GM18868 (cell line): ENCODE measurements at regions not wholly inside any gene's neighbourhood (a gene's known extent, or its start where the extent isn't known, plus 50 kb on each side); places are given as distances from the start of the nearest gene placed in this dataset.
"Not testable (repeated sequence)": the region's sequence is repeated elsewhere in the genome, so short reads cannot be mapped to it uniquely, and the experiment has no call there.

ENCODE experiments used
- ATAC-seq: cut with Tn5 transposase; IDR thresholded peaks from one replicate; pipeline ENCODE4 v1.9.1; 2021; ENCODE audit warnings: mild to moderate bottlenecking, moderate library complexity; ENCODE audit not compliant: unreplicated experiment

GRCh38 chr22:49517667-49518185 is 309.9 kb downstream of the BRD1 start:
- no peak for ATAC-seq

DNA sequence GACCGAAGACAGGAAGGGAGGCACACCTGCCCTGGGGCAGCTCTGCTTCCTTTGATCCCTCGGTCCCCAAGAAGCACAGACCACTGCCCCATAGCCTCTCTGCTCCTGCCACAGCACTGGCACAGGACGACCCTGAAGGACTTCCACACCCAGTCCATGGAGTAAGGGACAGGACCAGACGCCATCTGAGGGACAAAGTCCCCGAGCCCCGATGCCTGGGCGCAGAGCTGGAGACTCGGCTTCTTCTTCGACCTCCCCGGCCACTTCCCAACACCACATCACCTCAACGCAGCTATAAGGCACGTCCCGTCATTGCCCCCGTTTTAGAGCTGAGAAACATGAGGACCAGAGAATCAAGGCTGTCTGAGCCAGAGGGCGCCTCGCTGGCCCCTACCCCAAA is 310.5 kb downstream of the BRD1 start:
- ATAC-seq, result no peak

- no peak for ATAC-seq
These were observed 312.2 kb downstream of the BRD1 start for GRCh38 chr22:49515475-49515874.

DNA sequence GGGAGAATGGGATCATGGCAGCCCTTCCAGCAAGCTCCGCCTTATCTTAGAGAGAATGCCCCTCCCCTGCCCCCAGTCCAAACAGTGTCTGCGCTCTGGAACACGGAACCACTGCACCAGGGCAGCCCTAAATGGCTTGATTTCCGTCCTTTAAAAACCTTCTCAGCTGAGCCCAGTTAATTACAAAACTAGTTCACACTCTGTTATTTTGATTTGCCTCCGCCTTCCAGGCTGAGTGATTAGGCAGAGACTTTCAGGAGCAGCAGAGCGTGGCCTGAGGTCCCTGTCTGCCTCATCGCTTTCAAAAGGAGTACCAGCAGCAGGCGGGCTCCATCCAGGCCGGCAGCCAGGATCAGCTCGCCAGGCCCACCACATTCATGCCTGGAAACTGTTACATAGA is 313.0 kb downstream of the BRD1 start:
- ATAC-seq, result peak; percentile 63

DNA sequence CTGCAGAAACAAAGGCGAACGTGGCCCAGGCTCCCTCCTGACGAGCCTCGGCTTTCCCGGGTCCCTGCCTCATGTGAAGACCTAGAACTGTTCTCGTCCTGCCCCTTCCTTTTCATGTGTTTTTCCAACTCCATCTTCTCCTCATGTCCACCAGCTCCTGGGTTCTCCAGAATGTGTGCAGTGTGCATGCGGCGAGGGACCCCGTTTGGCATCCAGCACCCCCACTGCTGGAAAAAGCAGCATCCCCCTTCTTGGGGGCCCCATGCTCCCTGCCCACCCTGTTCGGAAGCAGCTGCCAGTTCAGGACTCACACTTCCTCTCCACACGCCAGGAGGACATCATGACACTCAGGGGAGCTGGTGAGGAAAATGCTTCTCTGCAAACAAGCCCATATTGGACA is 313.5 kb downstream of the BRD1 start:
- no peak for ATAC-seq

GRCh38 chr22:49513358-49513851 is 314.3 kb downstream of the BRD1 start:
- ATAC-seq, result no peak

GRCh38 chr22:49512487-49513165 is 315.0 kb downstream of the BRD1 start:
- no peak for ATAC-seq

DNA sequence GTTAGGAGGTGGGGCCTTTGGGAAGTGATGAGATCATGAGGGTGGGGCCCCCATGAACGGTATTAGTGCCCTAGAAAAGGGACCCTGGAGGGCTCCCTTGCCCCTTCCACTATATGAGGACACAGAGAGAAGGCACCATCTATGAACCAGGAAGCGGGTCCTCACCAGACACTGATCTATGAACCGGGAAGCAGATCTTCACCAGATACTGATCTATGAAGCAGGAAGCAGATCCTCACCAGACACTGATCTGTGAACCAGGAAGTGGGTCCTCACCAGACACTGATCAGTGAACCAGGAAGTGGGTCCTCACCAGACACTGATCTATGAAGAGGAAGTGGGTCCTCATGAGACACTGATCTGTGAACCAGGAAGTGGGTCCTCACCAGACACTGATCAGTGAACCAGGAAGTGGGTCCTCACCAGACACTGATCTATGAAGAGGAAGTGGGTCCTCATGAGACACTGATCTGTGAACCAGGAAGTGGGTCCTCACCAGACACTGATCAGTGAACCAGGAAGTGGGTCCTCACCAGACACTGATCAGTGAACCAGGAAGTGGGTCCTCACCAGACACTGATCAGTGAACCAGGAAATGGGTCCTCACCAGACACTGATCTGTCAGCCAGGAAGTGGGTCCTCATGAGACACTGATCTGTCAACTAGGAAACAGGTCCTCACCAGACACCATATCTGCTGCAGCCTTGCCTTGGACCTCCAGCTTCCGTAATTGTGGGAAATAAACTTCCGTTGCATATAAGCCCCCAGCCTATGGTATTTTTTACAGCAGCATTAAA is 316.1 kb downstream of the BRD1 start:
- ATAC-seq, result not testable (repeated sequence)

GRCh38 chr22:49510718-49511117 is 317.0 kb downstream of the BRD1 start:
- ATAC-seq, result no peak

DNA sequence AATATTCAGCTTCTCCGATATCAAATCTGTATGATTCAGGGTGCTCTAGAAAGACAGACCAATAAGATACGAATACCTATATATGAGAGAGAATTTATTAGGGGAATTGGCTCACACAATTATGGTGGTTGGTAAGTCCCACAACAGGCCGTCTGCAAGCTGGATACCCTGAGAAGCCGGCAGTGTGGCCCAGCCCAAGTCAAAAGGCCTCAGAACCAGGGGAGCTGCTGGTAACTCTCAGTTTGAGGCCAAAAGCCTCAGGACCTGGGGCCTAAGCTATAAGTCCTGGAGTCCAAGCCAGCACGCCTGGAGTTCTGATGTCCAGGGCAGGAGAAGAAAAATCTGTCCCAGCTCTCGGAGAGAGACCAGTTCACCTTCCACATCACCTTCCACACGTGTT is 318.7 kb downstream of the BRD1 start:
- no peak for ATAC-seq

DNA sequence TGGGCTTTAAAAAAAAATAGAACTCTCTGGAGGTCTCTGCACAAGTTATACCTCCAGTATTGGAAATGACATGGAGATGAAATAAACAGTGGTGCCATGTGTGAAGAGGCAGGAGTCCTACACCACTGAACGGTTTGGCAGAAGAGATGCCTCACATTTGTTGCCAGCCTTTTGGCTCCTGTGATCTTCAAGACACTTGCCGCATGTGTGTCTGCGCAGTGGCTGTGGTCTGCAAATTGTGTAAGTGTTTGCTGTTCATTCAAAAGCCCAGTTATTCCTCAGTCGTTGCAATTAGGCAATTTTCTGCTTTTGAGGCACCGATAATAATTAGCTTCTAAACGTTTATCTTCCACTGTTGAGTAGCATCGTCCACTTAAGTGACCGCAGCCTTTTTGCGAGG is 319.1 kb downstream of the BRD1 start:
- ATAC-seq, result no peak

DNA sequence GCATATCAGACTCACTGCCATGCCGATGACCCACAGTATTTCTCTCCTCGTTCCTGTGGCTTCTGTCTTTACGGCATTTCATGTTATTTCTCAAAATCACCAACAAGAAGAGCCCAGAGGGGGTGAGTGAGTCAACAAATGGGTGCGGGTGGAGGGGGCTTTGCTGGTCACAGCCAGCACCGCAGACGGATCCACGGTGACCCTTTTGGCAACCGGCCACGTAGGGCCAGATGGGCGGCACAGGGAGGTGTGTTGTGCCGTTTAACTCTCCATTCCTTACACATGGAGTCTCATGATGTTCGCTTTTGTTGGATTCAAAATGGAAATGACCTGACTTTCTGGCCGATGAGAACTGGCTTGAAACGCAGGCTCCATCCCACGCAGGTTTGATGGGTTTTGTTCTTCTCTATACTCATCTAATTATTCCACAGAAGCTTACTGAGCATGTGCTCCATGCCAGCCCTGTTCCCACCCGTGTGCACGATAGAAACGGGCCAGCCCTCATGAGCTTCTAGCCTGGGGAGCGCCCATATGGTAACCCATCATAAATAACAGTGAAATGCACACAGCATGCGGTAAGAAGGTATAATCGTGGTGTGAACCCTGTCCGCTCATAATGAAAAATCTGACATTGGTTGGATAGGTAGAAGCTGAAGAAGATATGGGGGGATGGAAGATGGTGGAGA is 319.9 kb downstream of the BRD1 start:
- no peak for ATAC-seq

DNA sequence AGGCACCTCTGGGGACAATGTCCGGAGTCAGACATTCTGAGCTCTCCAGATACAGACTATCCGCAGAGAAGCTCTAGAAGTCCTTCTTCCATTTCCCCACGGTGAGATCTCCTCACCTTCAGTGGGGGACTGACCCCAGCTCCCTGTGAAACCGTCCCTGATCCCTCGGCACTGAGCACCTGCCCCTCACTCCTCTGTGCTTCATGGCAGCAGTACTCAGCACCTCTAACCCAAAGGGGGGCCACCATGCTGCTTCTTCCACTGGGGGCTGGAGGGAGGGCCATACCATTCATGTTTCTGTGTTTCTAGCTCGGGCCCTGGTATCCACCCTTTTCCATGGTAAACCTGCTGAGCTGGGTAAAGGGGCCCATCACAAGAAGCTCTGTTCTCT is 321.7 kb downstream of the BRD1 start:
- no peak for ATAC-seq

DNA sequence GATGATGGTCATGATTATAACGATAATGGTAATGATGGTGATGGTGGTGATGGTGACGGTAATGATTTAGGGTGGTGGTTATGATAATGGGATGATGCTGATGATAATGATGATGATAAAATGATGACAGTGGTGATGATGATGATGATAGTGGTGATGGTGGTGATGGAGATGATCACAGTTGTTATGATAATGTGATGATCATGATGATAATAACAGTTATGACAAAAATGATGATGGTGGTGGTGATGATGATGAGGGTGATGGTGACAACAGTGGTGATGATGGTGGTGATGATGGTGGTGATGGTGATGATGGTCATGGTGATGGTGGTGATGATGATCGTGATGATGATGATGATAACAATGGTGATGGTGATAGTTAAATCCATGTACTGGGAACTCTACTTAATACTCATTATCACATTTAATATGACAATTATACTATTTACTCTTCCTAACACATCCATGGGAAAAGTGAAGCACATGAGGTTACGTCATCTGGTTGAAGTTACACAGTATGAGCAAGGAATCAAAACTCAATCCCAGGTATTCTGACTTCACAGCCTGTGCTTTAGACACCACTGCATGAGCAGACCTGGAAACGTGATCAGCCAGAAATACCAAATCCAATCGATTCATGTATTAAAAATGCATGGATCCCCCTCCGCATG is 322.2 kb downstream of the BRD1 start:
- ATAC-seq, result no peak

GRCh38 chr22:49503896-49504521 is 323.7 kb downstream of the BRD1 start:
- peak; percentile 68 for ATAC-seq

- ATAC-seq, result peak; percentile 39
These were observed 324.4 kb downstream of the BRD1 start for GRCh38 chr22:49503321-49503720.

DNA sequence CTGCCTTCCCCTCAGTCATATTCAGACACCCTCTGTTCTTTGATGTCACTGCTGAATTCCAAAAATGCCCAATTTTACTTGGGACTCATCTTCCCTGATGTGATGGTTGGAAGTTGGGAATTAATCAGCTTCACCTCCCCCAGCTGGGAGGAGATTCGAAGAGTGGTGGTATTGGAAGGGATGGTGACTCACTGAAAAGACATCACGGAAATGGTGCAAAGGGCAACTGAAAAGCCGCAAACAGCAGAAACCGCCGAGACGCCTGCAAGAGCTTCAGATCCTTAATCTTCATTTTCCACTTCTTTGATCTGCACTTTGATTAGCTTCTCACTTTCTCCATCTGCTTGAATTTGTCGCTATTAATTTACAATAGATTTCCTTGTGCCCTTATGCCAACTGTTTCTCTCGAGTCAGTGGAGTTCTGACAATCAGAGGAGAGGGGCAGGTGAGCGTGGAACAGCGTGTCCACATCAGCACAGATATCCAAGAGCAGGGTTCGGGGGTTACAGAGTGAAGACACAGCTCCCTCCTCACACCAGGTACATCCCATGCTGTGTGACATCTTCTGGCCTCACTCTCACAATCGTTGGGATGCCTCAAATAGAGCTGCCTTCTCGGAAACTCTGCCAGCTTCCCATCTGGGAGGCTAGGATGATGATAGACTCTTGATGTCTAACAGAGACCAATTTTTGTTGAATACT is 325.4 kb downstream of the BRD1 start:
- no peak for ATAC-seq

GRCh38 chr22:49500942-49501395 is 326.7 kb downstream of the BRD1 start:
- ATAC-seq, result no peak

DNA sequence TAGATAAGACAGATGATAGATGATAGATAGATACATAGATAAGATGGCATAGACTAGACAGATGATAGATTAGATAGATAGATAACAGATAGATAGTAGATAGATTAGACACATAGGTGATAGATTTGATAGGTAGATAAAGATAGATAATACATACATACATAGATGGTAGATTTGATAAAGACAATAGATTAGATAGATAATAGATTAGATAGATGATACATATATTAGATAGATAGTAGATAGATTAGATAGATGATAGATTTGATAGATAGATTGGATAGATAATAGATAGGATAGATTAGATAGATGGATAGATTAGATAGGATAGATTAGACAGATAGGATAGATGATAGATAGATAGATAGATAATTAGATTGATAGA is 327.6 kb downstream of the BRD1 start:
- no peak for ATAC-seq
